ENCODE measurements at regions not wholly inside any gene's neighbourhood (a gene's known extent, or its start where the extent isn't known, plus 50 kb on each side); places are given as distances from the start of the nearest gene placed in this dataset.

DNA sequence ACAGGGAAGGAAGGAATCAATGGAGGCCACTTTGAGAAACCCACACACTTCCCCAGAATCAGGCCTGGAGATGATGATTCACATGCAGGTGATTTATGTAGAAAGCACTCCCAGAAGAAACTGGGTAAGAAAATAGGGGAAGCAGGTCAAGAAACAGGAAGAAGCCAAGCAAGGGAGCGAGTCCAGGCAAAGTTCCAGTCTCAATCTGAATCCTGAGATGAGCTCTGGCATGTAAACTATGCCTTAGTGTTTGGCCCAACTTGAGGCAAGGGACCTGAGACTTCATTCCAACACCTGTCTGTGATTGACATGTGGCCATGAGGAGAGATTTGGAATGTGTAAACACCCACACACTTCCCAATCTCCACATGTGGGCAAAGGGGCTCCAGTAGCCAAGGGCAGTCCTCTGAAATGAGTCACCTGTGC lies 61.6 kb upstream of the CTNNB1 start:
- H3K36me3 ChIP-seq (ENCODE audit: control insufficient read depth, insufficient read depth, low read length), result no peaks in the 10 kb centered on the region
- H3K9ac ChIP-seq (ENCODE audit: low read length), result no peak overlapping the region
- H3K27ac ChIP-seq (ENCODE audit: low read depth, low read length), result no peak overlapping the region
- H3K4me1 ChIP-seq (ENCODE audit: control insufficient read depth, insufficient read depth, low read length), result no peaks in the 10 kb centered on the region
- no peak overlapping the region for H3K4me3 ChIP-seq (ENCODE audit: low read length)
- peaks cover 2% of the 10 kb centered on the region for H3K27me3 ChIP-seq (ENCODE audit: control insufficient read depth, insufficient read depth, low read length)

GRCh38 chr3:41138146-41138545 lies 61.2 kb upstream of the CTNNB1 start:
- Histone ChIP-seq H3K4me1 (ENCODE audit: control insufficient read depth, insufficient read depth, low read length) (no peaks in the 10 kb centered on the region), H3K9ac (ENCODE audit: low read length) (no peak overlapping the region), H3K4me3 (ENCODE audit: low read length) (no peak overlapping the region), H3K36me3 (ENCODE audit: control insufficient read depth, insufficient read depth, low read length) (no peaks in the 10 kb centered on the region), H3K27ac (ENCODE audit: low read depth, low read length) (no peak overlapping the region), H3K27me3 (ENCODE audit: control insufficient read depth, insufficient read depth, low read length) (peaks cover 2% of the 10 kb centered on the region)

- H3K4me3 ChIP-seq (ENCODE audit: low read length), result no peak overlapping the region
- H3K27ac ChIP-seq (ENCODE audit: low read depth, low read length), result no peak overlapping the region
- H3K4me1 ChIP-seq (ENCODE audit: control insufficient read depth, insufficient read depth, low read length), result no peaks in the 10 kb centered on the region
- H3K9ac ChIP-seq (ENCODE audit: low read length), result no peak overlapping the region
- H3K36me3 ChIP-seq (ENCODE audit: control insufficient read depth, insufficient read depth, low read length), result no peaks in the 10 kb centered on the region
- H3K27me3 ChIP-seq (ENCODE audit: control insufficient read depth, insufficient read depth, low read length), result peaks cover 2% of the 10 kb centered on the region
Observed at GRCh38 chr3:41138601-41139000, 60.7 kb upstream of the CTNNB1 start.

DNA sequence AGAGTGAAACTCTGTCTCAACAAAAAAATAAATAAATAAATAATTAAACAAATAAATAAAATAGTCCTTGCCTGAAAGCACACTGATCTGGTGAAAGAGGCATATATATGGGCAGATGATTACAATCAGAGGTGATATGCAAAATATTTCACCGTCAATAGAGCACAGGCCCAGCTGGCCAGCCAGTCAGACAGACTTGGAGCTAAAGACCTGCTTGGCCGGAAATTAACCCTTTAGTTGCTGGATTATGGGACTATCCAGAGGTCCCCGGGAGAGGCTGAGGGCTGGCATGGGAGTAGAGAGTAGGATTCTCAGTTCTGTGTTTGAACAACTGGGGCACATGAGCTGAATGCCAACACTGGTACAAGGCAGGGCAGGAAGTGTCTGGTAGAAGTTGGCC lies 59.1 kb upstream of the CTNNB1 start:
- H3K36me3 ChIP-seq (ENCODE audit: control insufficient read depth, insufficient read depth, low read length), result no peaks in the 10 kb centered on the region
- H3K27me3 ChIP-seq (ENCODE audit: control insufficient read depth, insufficient read depth, low read length), result no peaks in the 10 kb centered on the region
- H3K4me1 ChIP-seq (ENCODE audit: control insufficient read depth, insufficient read depth, low read length), result no peaks in the 10 kb centered on the region
- no peak overlapping the region for H3K27ac ChIP-seq (ENCODE audit: low read depth, low read length)
- no peak overlapping the region for H3K4me3 ChIP-seq (ENCODE audit: low read length)
- no peak overlapping the region for H3K9ac ChIP-seq (ENCODE audit: low read length)

GRCh38 chr3:41141433-41142167 lies 57.7 kb upstream of the CTNNB1 start:
- Histone ChIP-seq H3K36me3 (ENCODE audit: control insufficient read depth, insufficient read depth, low read length) (no peaks in the 10 kb centered on the region), H3K4me3 (ENCODE audit: low read length) (no peak overlapping the region), H3K27me3 (ENCODE audit: control insufficient read depth, insufficient read depth, low read length) (no peaks in the 10 kb centered on the region), H3K27ac (ENCODE audit: low read depth, low read length) (no peak overlapping the region), H3K4me1 (ENCODE audit: control insufficient read depth, insufficient read depth, low read length) (no peaks in the 10 kb centered on the region), H3K9ac (ENCODE audit: low read length) (no peak overlapping the region)

- Histone ChIP-seq H3K27ac (ENCODE audit: low read depth, low read length) (no peak overlapping the region), H3K4me3 (ENCODE audit: low read length) (no peak overlapping the region), H3K36me3 (ENCODE audit: control insufficient read depth, insufficient read depth, low read length) (no peaks in the 10 kb centered on the region), H3K4me1 (ENCODE audit: control insufficient read depth, insufficient read depth, low read length) (no peaks in the 10 kb centered on the region), H3K9ac (ENCODE audit: low read length) (no peak overlapping the region), H3K27me3 (ENCODE audit: control insufficient read depth, insufficient read depth, low read length) (no peaks in the 10 kb centered on the region)
Observed at GRCh38 chr3:41143421-41144031, 55.8 kb upstream of the CTNNB1 start.

- H3K9ac ChIP-seq (ENCODE audit: low read length), result no peak overlapping the region
- no peaks in the 10 kb centered on the region for H3K4me1 ChIP-seq (ENCODE audit: control insufficient read depth, insufficient read depth, low read length)
- H3K4me3 ChIP-seq (ENCODE audit: low read length), result no peak overlapping the region
- no peaks in the 10 kb centered on the region for H3K36me3 ChIP-seq (ENCODE audit: control insufficient read depth, insufficient read depth, low read length)
- no peaks in the 10 kb centered on the region for H3K27me3 ChIP-seq (ENCODE audit: control insufficient read depth, insufficient read depth, low read length)
- no peak overlapping the region for H3K27ac ChIP-seq (ENCODE audit: low read depth, low read length)
Observed at GRCh38 chr3:41144631-41145030, 54.7 kb upstream of the CTNNB1 start.

GRCh38 chr3:41148478-41148877 lies 50.8 kb upstream of the CTNNB1 start:
- no peaks in the 10 kb centered on the region for H3K27me3 ChIP-seq (ENCODE audit: control insufficient read depth, insufficient read depth, low read length)
- H3K9ac ChIP-seq (ENCODE audit: low read length), result no peak overlapping the region
- H3K27ac ChIP-seq (ENCODE audit: low read depth, low read length), result no peak overlapping the region
- no peaks in the 10 kb centered on the region for H3K36me3 ChIP-seq (ENCODE audit: control insufficient read depth, insufficient read depth, low read length)
- no peaks in the 10 kb centered on the region for H3K4me1 ChIP-seq (ENCODE audit: control insufficient read depth, insufficient read depth, low read length)
- no peak overlapping the region for H3K4me3 ChIP-seq (ENCODE audit: low read length)

DNA sequence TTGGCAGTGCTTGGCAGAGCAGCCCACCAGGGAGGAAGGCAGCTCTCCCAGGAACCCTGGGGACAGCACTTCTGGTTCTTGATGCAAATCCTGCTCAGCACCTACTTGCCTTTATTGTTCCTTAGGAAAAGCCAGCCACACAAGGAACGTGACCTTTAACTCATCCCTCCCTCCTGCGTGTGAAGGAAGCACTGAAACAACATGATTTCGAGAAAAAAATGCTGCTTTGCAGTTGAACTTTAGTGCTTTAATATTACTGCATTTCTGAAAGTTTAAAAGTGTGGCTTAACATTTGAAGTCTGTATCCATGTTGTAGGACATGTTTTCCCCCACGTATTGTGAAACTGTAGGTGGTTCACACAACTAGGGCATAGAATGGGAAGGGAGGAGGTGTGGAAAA lies 50.4 kb upstream of the CTNNB1 start:
- no peaks in the 10 kb centered on the region for H3K36me3 ChIP-seq (ENCODE audit: control insufficient read depth, insufficient read depth, low read length)
- no peak overlapping the region for H3K27ac ChIP-seq (ENCODE audit: low read depth, low read length)
- no peak overlapping the region for H3K4me3 ChIP-seq (ENCODE audit: low read length)

More for the DNA sequence above, 50.4 kb upstream of the CTNNB1 start:
- H3K27me3 ChIP-seq (ENCODE audit: control insufficient read depth, insufficient read depth, low read length), result no peaks in the 10 kb centered on the region
- H3K4me1 ChIP-seq (ENCODE audit: control insufficient read depth, insufficient read depth, low read length), result no peaks in the 10 kb centered on the region
- H3K9ac ChIP-seq (ENCODE audit: low read length), result no peak overlapping the region
